Lower leg skin (tissue), 3 donors: ENCODE measurements at regions not wholly inside any gene's neighbourhood (a gene's known extent, or its start where the extent isn't known, plus 50 kb on each side); places are given as distances from the start of the nearest gene placed in this dataset.

Source experiments
- CTCF ChIP-seq, 3 donors: fragments of 450-650 bp; IDR thresholded peaks; one replicate each; pipeline ENCODE4 v1.5.1; 2016; ENCODE audit warnings: antibody characterized with exemption in 3 of 3, mild to moderate bottlenecking in 3 of 3, moderate library complexity in 2 of 3
- POLR2A ChIP-seq, 2 donors: fragments of 450-650 bp; IDR thresholded peaks; one replicate each; pipeline ENCODE4 v1.6.1; 2016 to 2017; ENCODE audit warnings: antibody characterized with exemption in 2 of 2, mild to moderate bottlenecking in 1 of 2, moderate library complexity in 1 of 2

GRCh38 chr11:82089426-82089825 is 644.2 kb downstream of the FAM181B start:
- TF ChIP-seq POLR2A (IDR thresholded peaks at IDR 0.05): no peak
- no peak for TF ChIP-seq CTCF (IDR thresholded peaks at IDR 0.05)
